ENCODE measurements at regions not wholly inside any gene's neighbourhood (a gene's known extent, or its start where the extent isn't known, plus 50 kb on each side); places are given as distances from the start of the nearest gene placed in this dataset.

GRCh38 chr3:26358405-26358804 is 264.2 kb upstream of the LRRC3B start:
- TF ChIP-seq YY1 (IDR thresholded peaks at IDR 0.05; ENCODE audit: insufficient read depth, insufficient read length) (no peak), ZNF274 (IDR thresholded peaks at IDR 0.05; ENCODE audit: low read depth, low read length) (no peak)

Measured in NT2/D1 (cell line).